SK-N-SH (cell line): ENCODE measurements at regions not wholly inside any gene's neighbourhood (a gene's known extent, or its start where the extent isn't known, plus 50 kb on each side); places are given as distances from the start of the nearest gene placed in this dataset.

Source experiments
- CTCF ChIP-seq: fragments of 200-600 bp; sonication (generic); IDR thresholded peaks from 2 replicates; pipeline ENCODE4 v1.6.1; 2017; ENCODE audit warnings: antibody characterized with exemption, mild to moderate bottlenecking, moderate library complexity
- EP300 ChIP-seq, 2 experiments: IDR thresholded peaks; 2 replicates each; pipeline versions ENCODE4 v1.4.0 to v1.6.1; 2012; ENCODE audit warnings: borderline replicate concordance in 1 of 2, low read depth in 1 of 2, low read length in 1 of 2
- FOSL2 ChIP-seq: IDR thresholded peaks from 2 replicates; pipeline ENCODE4 v1.4.0; 2012; ENCODE audit warnings: low read depth, mild to moderate bottlenecking, moderate library complexity, borderline replicate concordance
- GATA2 ChIP-seq: sonication (generic); formaldehyde crosslinking; IDR thresholded peaks from 2 replicates; pipeline ENCODE4 v1.5.0; 2020; ENCODE audit warnings: mild to moderate bottlenecking, missing genetic modification reagents
- POLR2AphosphoS5 ChIP-seq: IDR thresholded peaks from 2 replicates; pipeline ENCODE4 v1.6.1; 2012; ENCODE audit warnings: low read depth, low read length
- RFX5 ChIP-seq: IDR thresholded peaks from 2 replicates; pipeline ENCODE4 v1.6.1; 2012; ENCODE audit warnings: mild to moderate bottlenecking, improper control_type of control experiment, low read length
- SMC3 ChIP-seq: IDR thresholded peaks from 2 replicates; pipeline ENCODE4 v1.6.1; 2012; ENCODE audit warnings: low read depth, low read length, improper control_type of control experiment
- TCF12 ChIP-seq: IDR thresholded peaks from 2 replicates; pipeline ENCODE4 v1.4.0; 2012
- TEAD4 ChIP-seq: IDR thresholded peaks from 2 replicates; pipeline ENCODE4 v1.4.0; 2012; ENCODE audit warnings: mild to moderate bottlenecking, borderline replicate concordance; ENCODE audit not compliant: insufficient read depth
- USF2 ChIP-seq: fragments of 150-350 bp; IDR thresholded peaks from 2 replicates; pipeline ENCODE4 v1.6.1; 2017; ENCODE audit warnings: antibody characterized with exemption, low read length, low read depth, borderline replicate concordance
- YY1 ChIP-seq: IDR thresholded peaks from 2 replicates; pipeline ENCODE4 v1.4.0; 2012; ENCODE audit warnings: low read depth, mild to moderate bottlenecking
- TF ChIP-seq, protein P1 (sequence below): IDR thresholded peaks from 2 replicates; pipeline ENCODE4 v1.4.0; 2012; ENCODE audit warnings: low read depth, borderline replicate concordance

- TF ChIP-seq EP300 (IDR thresholded peaks at IDR 0.05; ENCODE audit: borderline replicate concordance in 1 of 2, low read depth in 1 of 2, low read length in 1 of 2) (no peak), CTCF (no peak), POLR2AphosphoS5 (no peak), GATA2 (CRISPR knock-in tag) (no peak), TCF12 (no peak), USF2 (no peak), RFX5 (no peak), TEAD4 (no peak), FOSL2 (no peak), SMC3 (no peak), YY1 (no peak)
- TF ChIP-seq, protein P1, sequence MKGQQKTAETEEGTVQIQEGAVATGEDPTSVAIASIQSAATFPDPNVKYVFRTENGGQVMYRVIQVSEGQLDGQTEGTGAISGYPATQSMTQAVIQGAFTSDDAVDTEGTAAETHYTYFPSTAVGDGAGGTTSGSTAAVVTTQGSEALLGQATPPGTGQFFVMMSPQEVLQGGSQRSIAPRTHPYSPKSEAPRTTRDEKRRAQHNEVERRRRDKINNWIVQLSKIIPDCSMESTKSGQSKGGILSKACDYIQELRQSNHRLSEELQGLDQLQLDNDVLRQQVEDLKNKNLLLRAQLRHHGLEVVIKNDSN = no peak
Measured at GRCh38 chr10:131770946-131771633, 129.7 kb upstream of the PPP2R2D start.
